Lower leg skin (tissue), 4 donors: ENCODE measurements at regions not wholly inside any gene's neighbourhood (a gene's known extent, or its start where the extent isn't known, plus 50 kb on each side); places are given as distances from the start of the nearest gene placed in this dataset.

Experiments used
- DNase-seq, 2 donors: peaks; one replicate each; pipeline ENCODE4 v3.0.0-alpha.2; 2019; ENCODE audit warnings: low spot score in 2 of 2
- H3K4me3 ChIP-seq: fragments of 200-600 bp; sonication (generic); 2 replicates; pipeline ENCODE4 v1.5.1; 2017; ENCODE audit warnings: mild to moderate bottlenecking, low read depth; ENCODE audit not compliant: poor library complexity, severe bottlenecking
- CTCF ChIP-seq, 3 donors: fragments of 450-650 bp; IDR thresholded peaks; one replicate each; pipeline ENCODE4 v1.5.1; 2016; ENCODE audit warnings: antibody characterized with exemption in 3 of 3, mild to moderate bottlenecking in 3 of 3, moderate library complexity in 2 of 3
- POLR2A ChIP-seq, 2 donors: fragments of 450-650 bp; IDR thresholded peaks; one replicate each; pipeline ENCODE4 v1.6.1; 2016 to 2017; ENCODE audit warnings: antibody characterized with exemption in 2 of 2, mild to moderate bottlenecking in 1 of 2, moderate library complexity in 1 of 2
- WGBS, 2 donors: methylation state at CpG; one replicate each; pipeline ENCODE4 v1.1.5; 2018; 5-methylcytosine and 5-hydroxymethylcytosine counted together
- intact Hi-C: fragments of 100-400 bp; cut with DNase I; formaldehyde crosslinking; loops from one replicate; pipeline ENCODE4 v1.15.0; 2023; ENCODE audit warnings: low total_unique reads

GRCh38 chr14:34199585-34199984 is 248.7 kb upstream of the EGLN3 start:
- DNase-seq: no peak
- 50 to 51% methylated on average over 4 of the region's 4 CpGs for WGBS, 2 donors
- TF ChIP-seq CTCF (IDR thresholded peaks at IDR 0.05): no peak
- TF ChIP-seq POLR2A (IDR thresholded peaks at IDR 0.05): no peak
- intact Hi-C loops: no loop called here
- H3K4me3 ChIP-seq: no peak overlapping the region

- intact Hi-C loops: no loop called here
- 91 to 93% methylated on average over 4 of the region's 4 CpGs for WGBS, 2 donors
These were observed 247.2 kb upstream of the EGLN3 start for GRCh38 chr14:34198096-34198495.

GRCh38 chr14:34195964-34196363 is 245.1 kb upstream of the EGLN3 start:
- intact Hi-C loops: no loop called here
- no peak for DNase-seq

More at GRCh38 chr14:34198096-34198495, 247.2 kb upstream of the EGLN3 start:
- no peak overlapping the region for H3K4me3 ChIP-seq
- DNase-seq: no peak
- TF ChIP-seq CTCF (IDR thresholded peaks at IDR 0.05): no peak
- TF ChIP-seq POLR2A (IDR thresholded peaks at IDR 0.05): no peak

GRCh38 chr14:34190717-34191116 is 239.8 kb upstream of the EGLN3 start:
- 69 to 72% methylated on average over 4 of the region's 4 CpGs for WGBS, 2 donors
- intact Hi-C loops: loop anchor here (1.0 kb wide), 1 partner anchor 43 kb away; no protein-coding TSS in a partner anchor
- no peak for TF ChIP-seq CTCF (IDR thresholded peaks at IDR 0.05)
- TF ChIP-seq POLR2A (IDR thresholded peaks at IDR 0.05): no peak
- no peak for DNase-seq
- H3K4me3 ChIP-seq: no peak overlapping the region

More at GRCh38 chr14:34195964-34196363, 245.1 kb upstream of the EGLN3 start:
- H3K4me3 ChIP-seq: no peak overlapping the region
- no peak for TF ChIP-seq POLR2A (IDR thresholded peaks at IDR 0.05)
- no peak for TF ChIP-seq CTCF (IDR thresholded peaks at IDR 0.05)

GRCh38 chr14:34189866-34190265 is 239.0 kb upstream of the EGLN3 start:
- H3K4me3 ChIP-seq: no peak overlapping the region
- WGBS, 2 donors: 96 to 98% methylated on average over 3 of the region's 3 CpGs
- intact Hi-C loops: loop anchor here (1.0 kb wide), 1 partner anchor 43 kb away; no protein-coding TSS in a partner anchor
- TF ChIP-seq POLR2A (IDR thresholded peaks at IDR 0.05): no peak
- no peak for TF ChIP-seq CTCF (IDR thresholded peaks at IDR 0.05)
- DNase-seq: no peak

- intact Hi-C loops: no loop called here
- 93 to 95% methylated on average over 3 of the region's 3 CpGs for WGBS, 2 donors
- H3K4me3 ChIP-seq: no peak overlapping the region
- no peak for DNase-seq
- no peak for TF ChIP-seq POLR2A (IDR thresholded peaks at IDR 0.05)
- TF ChIP-seq CTCF (IDR thresholded peaks at IDR 0.05): no peak
These were observed 236.7 kb upstream of the EGLN3 start for GRCh38 chr14:34187519-34188044.
